Lung (tissue), 11 donors: ENCODE measurements at regions not wholly inside any gene's neighbourhood (a gene's known extent, or its start where the extent isn't known, plus 50 kb on each side); places are given as distances from the start of the nearest gene placed in this dataset.

Source experiments
- ATAC-seq: fragments of 200-7000 bp; cut with Tn5 transposase; one replicate; pipeline ENCODE4 v1.9.1; 2020; ENCODE audit warnings: moderate number of reproducible peaks; ENCODE audit not compliant: insufficient read depth, low FRiP score
- DNase-seq, 3 donors: peaks; one replicate each; pipeline ENCODE4 v3.0.0-alpha.2; 2013 to 2017
- H3K27ac ChIP-seq, 2 donors: one replicate each; pipeline ENCODE4 v1.5.1; 2013; ENCODE audit warnings: mild to moderate bottlenecking in 2 of 2, moderate library complexity in 2 of 2, control low read depth in 1 of 2, inconsistent platforms in 1 of 2, low read depth in 1 of 2, low read length in 1 of 2
- H3K27me3 ChIP-seq, 3 donors: one replicate each; pipeline ENCODE4 v1.5.1; 2013; ENCODE audit warnings: low read length in 2 of 3; ENCODE audit not compliant: control insufficient read depth in 3 of 3, insufficient read depth in 3 of 3
- H3K36me3 ChIP-seq, 4 donors: one replicate each; pipeline ENCODE4 v1.5.1; 2013; ENCODE audit warnings: low read length in 4 of 4, mild to moderate bottlenecking in 1 of 4, moderate library complexity in 1 of 4; ENCODE audit not compliant: control insufficient read depth in 4 of 4, insufficient read depth in 4 of 4
- H3K4me1 ChIP-seq, 5 donors: one replicate each; pipeline ENCODE4 v1.5.1; 2013; ENCODE audit warnings: low read length in 5 of 5, mild to moderate bottlenecking in 2 of 5, moderate library complexity in 1 of 5; ENCODE audit not compliant: control insufficient read depth in 5 of 5, insufficient read depth in 5 of 5
- H3K4me3 ChIP-seq: one replicate; pipeline ENCODE4 v1.5.1; 2013; ENCODE audit warnings: mild to moderate bottlenecking, control low read depth, moderate library complexity
- H3K9ac ChIP-seq, 2 donors: one replicate each; pipeline ENCODE4 v1.5.1; 2013; ENCODE audit warnings: low read length in 2 of 2, control low read depth in 1 of 2; ENCODE audit not compliant: insufficient read depth in 1 of 2
- H3K9me3 ChIP-seq, 4 donors: one replicate each; pipeline ENCODE4 v1.5.1; 2013; ENCODE audit warnings: low read length in 3 of 4, mild to moderate bottlenecking in 1 of 4, moderate library complexity in 1 of 4; ENCODE audit not compliant: control insufficient read depth in 4 of 4, insufficient read depth in 3 of 4
- WGBS, 2 donors: extraction: QIAGEN DNeasy Blood & Tissue Kit; methylation state at CpG; one replicate each; pipeline ENCODE4 v1.1.7; 2013; 5-methylcytosine and 5-hydroxymethylcytosine counted together
- TF ChIP-seq, protein P1 (sequence below): IDR thresholded peaks from 2 replicates; pipeline ENCODE4 v1.5.1; 2012; ENCODE audit warnings: mild to moderate bottlenecking; ENCODE audit errors: control extremely low read depth, extremely low read depth
- donor health status: control.
- donor health status: control.
- donor health status: Bipolar disorder and iron deficiency.
- donor health status: healthy.
- donor health status: DM: yes; HTN: yes; CAD: no.

DNA sequence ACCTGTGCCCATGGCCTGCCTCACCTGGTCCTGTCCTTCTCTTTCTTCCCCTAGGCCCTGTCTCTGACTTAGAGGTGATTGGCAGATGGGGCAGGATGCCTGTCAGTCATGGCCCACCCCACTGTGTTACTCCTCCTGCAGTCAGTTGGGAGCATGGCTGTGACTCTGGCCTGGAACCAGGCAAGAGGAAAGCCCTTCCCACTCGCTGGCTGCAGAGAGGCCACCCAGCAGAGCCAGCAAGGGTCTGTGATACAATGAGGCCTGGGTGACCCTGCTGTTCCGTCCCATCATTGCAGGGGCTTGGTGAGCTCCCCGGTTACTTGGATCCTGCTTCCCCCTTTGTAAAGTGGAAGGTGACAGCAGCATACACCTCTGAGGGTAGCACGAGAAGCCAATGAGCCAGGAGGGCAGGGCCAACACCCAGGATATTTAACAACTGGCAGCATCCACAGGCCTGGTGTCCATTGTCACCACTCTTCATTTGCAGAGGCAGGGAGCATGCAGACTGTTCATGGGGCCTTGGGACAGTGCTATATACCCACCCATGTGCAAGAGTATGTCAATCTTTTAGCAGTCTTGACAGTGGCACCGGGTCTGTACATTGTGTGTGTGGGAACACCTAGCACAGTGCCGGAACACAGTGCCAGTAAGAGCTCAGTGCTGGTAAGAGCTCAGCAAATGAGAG is 191.0 kb upstream of the C1orf174 start:
- no peaks in the 10 kb centered on the region for H3K27me3 ChIP-seq
- TF ChIP-seq, protein P1, sequence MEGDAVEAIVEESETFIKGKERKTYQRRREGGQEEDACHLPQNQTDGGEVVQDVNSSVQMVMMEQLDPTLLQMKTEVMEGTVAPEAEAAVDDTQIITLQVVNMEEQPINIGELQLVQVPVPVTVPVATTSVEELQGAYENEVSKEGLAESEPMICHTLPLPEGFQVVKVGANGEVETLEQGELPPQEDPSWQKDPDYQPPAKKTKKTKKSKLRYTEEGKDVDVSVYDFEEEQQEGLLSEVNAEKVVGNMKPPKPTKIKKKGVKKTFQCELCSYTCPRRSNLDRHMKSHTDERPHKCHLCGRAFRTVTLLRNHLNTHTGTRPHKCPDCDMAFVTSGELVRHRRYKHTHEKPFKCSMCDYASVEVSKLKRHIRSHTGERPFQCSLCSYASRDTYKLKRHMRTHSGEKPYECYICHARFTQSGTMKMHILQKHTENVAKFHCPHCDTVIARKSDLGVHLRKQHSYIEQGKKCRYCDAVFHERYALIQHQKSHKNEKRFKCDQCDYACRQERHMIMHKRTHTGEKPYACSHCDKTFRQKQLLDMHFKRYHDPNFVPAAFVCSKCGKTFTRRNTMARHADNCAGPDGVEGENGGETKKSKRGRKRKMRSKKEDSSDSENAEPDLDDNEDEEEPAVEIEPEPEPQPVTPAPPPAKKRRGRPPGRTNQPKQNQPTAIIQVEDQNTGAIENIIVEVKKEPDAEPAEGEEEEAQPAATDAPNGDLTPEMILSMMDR = no peak
- H3K4me1 ChIP-seq = peaks cover 0 to 10% (median 0%) of the 10 kb centered on the region in 5 donors
- no peak overlapping the region for H3K9ac ChIP-seq
- no peak for DNase-seq
- H3K4me3 ChIP-seq = no peak overlapping the region
- no peak for ATAC-seq
- H3K9me3 ChIP-seq = peaks cover 0 to 36% (median 3%) of the 10 kb centered on the region in 4 donors
- H3K27ac ChIP-seq = no peak overlapping the region
- 78 to 80% methylated on average over 6 of the region's 6 CpGs for WGBS, 2 donors
- no peaks in the 10 kb centered on the region for H3K36me3 ChIP-seq

DNA sequence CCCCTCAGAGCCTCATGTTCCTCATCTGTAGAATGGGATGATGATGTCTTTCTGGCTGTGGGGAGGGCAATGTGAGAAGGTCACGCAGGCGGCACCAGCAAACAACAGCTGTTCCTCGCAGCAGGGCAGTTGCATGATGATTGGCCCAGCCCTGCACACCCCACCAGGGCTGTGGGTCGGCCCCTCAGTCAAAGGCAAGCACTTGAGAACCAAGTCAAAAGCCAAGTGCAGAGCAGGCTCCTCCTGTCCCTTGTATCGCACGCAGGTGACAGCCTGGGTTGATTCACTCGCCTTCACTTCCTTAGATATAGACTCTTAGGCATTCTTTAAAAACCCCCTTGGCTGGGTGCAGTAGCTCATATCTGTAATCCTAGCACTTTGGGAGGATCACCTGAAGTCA is 191.9 kb upstream of the C1orf174 start:
- Histone ChIP-seq H3K27me3 (no peaks in the 10 kb centered on the region), H3K4me3 (no peak overlapping the region), H3K36me3 (no peaks in the 10 kb centered on the region), H3K27ac (no peak overlapping the region), H3K9me3 (peaks cover 0 to 38% (median 5%) of the 10 kb centered on the region in 4 donors), H3K9ac (no peak overlapping the region), H3K4me1 (peaks cover 0 to 1% (median 0%) of the 10 kb centered on the region in 5 donors)
- TF ChIP-seq, protein P1 = no peak
- WGBS, 2 donors = 88 to 94% methylated on average over 7 of the region's 7 CpGs
- no peak for DNase-seq
- no peak for ATAC-seq

DNA sequence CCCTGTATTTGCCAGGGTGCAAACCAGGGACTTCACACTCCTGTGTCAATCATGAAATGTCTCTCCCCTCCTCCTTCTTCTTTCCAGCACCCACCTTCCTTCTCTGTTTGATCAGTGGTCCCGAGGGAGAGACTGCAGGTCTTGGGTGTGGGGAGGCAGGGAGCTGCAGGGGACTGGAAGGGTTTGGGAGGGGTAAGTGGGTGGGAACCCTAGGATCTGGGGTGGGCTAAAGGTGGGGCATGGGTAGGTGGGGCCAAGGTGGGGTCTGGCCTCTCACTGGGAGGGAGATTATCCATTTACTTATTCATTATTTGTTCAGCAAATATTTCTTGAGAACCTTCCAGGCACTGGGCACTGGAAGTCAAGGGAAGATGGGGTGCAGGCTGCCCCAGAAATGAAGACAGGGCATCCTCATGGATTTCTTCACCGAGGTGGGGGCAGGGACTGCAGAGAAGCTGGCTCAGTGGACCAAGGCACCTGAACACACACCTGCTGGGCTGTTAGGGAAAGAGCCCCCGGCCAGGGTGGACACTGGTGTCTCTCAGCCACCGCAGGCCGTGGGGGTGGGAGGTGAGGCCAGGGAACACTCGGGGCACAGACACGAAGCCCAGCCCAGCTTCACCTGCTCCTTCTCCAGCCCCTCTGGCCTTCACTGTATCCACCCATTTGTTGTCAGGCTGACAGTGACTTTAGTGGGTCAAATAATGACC is 193.9 kb upstream of the C1orf174 start:
- H3K4me1 ChIP-seq = no peaks in the 10 kb centered on the region
- DNase-seq (no peak), ATAC-seq (no peak)
- TF ChIP-seq, protein P1 = no peak
- H3K36me3 ChIP-seq = no peaks in the 10 kb centered on the region
- no peaks in the 10 kb centered on the region for H3K27me3 ChIP-seq
- H3K9me3 ChIP-seq = peaks cover 0 to 46% (median 5%) of the 10 kb centered on the region in 4 donors
- H3K9ac ChIP-seq = no peak overlapping the region
- 73 to 88% methylated on average over 7 of the region's 7 CpGs for WGBS, 2 donors
- H3K27ac ChIP-seq = no peak overlapping the region
- no peak overlapping the region for H3K4me3 ChIP-seq
